ENCODE measurements at regions not wholly inside any gene's neighbourhood (a gene's known extent, or its start where the extent isn't known, plus 50 kb on each side); places are given as distances from the start of the nearest gene placed in this dataset.

- Histone ChIP-seq H3K23ac (ENCODE audit: low read depth, low read length) (no peak overlapping the region), H3K79me1 (ENCODE audit: low read depth in 1 of 2, low read length in 2 of 2) (no peaks in the 10 kb centered on the region), H2BK5ac (ENCODE audit: low read depth, low read length, poor library complexity, severe bottlenecking) (no peak overlapping the region), H2AK9ac (replicated peaks; ENCODE audit: low read depth, low read length, poor library complexity) (no peak overlapping the region), H4K8ac (ENCODE audit: low read depth in 2 of 2, low read length in 2 of 2) (no peak overlapping the region), H2AFZ (replicated peaks; ENCODE audit: low read length, poor library complexity) (no peak overlapping the region), H3K9me1 (ENCODE audit: insufficient read depth, low read length) (no peaks in the 10 kb centered on the region), H3K36me3 (ENCODE audit: control insufficient read depth, insufficient read depth, low read length) (no peaks in the 10 kb centered on the region), H3K4me2 (ENCODE audit: low read depth, low read length) (no peak overlapping the region), H3K4me3 (ENCODE audit: insufficient read depth, low read depth, low read length) (no peak overlapping the region), H4K91ac (ENCODE audit: insufficient read depth, low read depth, low read length) (no peak overlapping the region), H2AK5ac (ENCODE audit: low read depth, low read length) (no peak overlapping the region), H3K27ac (ENCODE audit: insufficient read depth, low read length) (no peak overlapping the region), H3K27me3 (ENCODE audit: control insufficient read depth, insufficient read depth, low read length) (no peaks in the 10 kb centered on the region), H3K4me1 (ENCODE audit: control insufficient read depth, insufficient read depth, low read length) (no peaks in the 10 kb centered on the region), H3K56ac (ENCODE audit: extremely low read depth, insufficient read depth, low read length) (no peak overlapping the region), H2BK15ac (ENCODE audit: low read depth, low read length) (no peak overlapping the region), H2BK120ac (ENCODE audit: low read depth, low read length) (no peak overlapping the region), H3K9me3 (ENCODE audit: control insufficient read depth, insufficient read depth, low read length) (no peaks in the 10 kb centered on the region), H3K14ac (replicated peaks; ENCODE audit: low read depth, low read length) (no peak overlapping the region), H4K5ac (ENCODE audit: low read depth, low read length) (no peak overlapping the region), H3K9ac (ENCODE audit: low read depth, low read length) (no peak overlapping the region), H3K18ac (ENCODE audit: low read depth, low read length) (no peak overlapping the region), H3K4ac (ENCODE audit: low read depth, low read length) (no peak overlapping the region), H4K20me1 (ENCODE audit: insufficient read depth, low read length) (no peaks in the 10 kb centered on the region), H2BK20ac (ENCODE audit: low read depth, low read length) (no peak overlapping the region)
- no peak for TF ChIP-seq RCOR1 (IDR thresholded peaks at IDR 0.05; ENCODE audit: insufficient replicate concordance, low read length)
- intact Hi-C loops (cut with micrococcal nuclease) = no loop called here
- no CpG with 5 or more reads among the region's 2 CpGs for WGBS, 2 experiments (ENCODE audit: extremely low coverage in 2 of 2, insufficient read length in 1 of 2)
- CTCF ChIA-PET = no interaction called here
- POLR2A ChIA-PET (ENCODE audit: unreplicated experiment) = no interaction called here
- no TSS peak for BruUV-seq (replicated peaks)
- ATAC-seq (ENCODE audit: low read depth) (no peak), DNase-seq (no peak)
- in situ Hi-C loops (cut with MboI; ENCODE audit: low sequenced_read_pairs) = no loop called here
- dilution Hi-C loops (cut with HindIII; ENCODE audit: low sequenced_read_pairs, unreplicated experiment) = no loop called here
Observed at GRCh38 chr5:120270498-120270897, 193.6 kb upstream of the PRR16 start.
